Caco-2 (cell line): ENCODE measurements at regions not wholly inside any gene's neighbourhood (a gene's known extent, or its start where the extent isn't known, plus 50 kb on each side); places are given as distances from the start of the nearest gene placed in this dataset.
A peak's percentile ranks its signal among the peaks of the same experiment; 100 is the strongest.

Experiments
- BruUV-seq: library from RNA; stranded (reverse); fragments of 400-500 nt; replicated peaks from 2 replicates; lab custom pipeline; 2021; lab: Mats Ljungman, UMichigan
- CTCF ChIA-PET: fragments of 300-600 bp; sonication (Branson Sonifier 250); formaldehyde crosslinking; loops from one replicate; lab custom pipeline; 2022; ENCODE audit warnings: antibody characterized with exemption; lab: Charles Lee
- POLR2A ChIA-PET: fragments of 300-600 bp; sonication (Branson Sonifier 250); formaldehyde crosslinking; loops from one replicate; lab custom pipeline; 2022; ENCODE audit warnings: antibody characterized with exemption; lab: Charles Lee
- DNase-seq, 2 experiments: peaks; one replicate each; pipeline versions ENCODE4 v3.0.0 to v3.0.0-alpha.2; 2020 to 2022
- H3K27me3 ChIP-seq: replicated peaks from 2 replicates; pipeline ENCODE4 v1.6.0; 2011; ENCODE audit warnings: low read length; ENCODE audit not compliant: control insufficient read depth, insufficient read depth
- H3K36me3 ChIP-seq: 2 replicates; pipeline ENCODE4 v1.5.1; 2011; ENCODE audit warnings: low read length; ENCODE audit not compliant: control insufficient read depth, insufficient read depth
- H3K4me1 ChIP-seq: fragments of 250-450 bp; sonication (Bioruptor Pico); 2 replicates; pipeline ENCODE4 v1.5.1; 2020; ENCODE audit warnings: mild to moderate bottlenecking
- H3K4me3 ChIP-seq: 2 replicates; pipeline ENCODE4 v1.5.1; 2011; ENCODE audit warnings: low read depth, mild to moderate bottlenecking, control low read depth, low read length
- H3K9me3 ChIP-seq: fragments of 250-450 bp; sonication (Bioruptor Pico); 2 replicates; pipeline ENCODE4 v1.5.1; 2020; ENCODE audit warnings: mild to moderate bottlenecking, moderate library complexity
- H3K27ac Mint-ChIP-seq: one replicate; pipeline ENCODE4 v1.8.0; 2022; ENCODE audit warnings: mixed read lengths; ENCODE audit not compliant: unreplicated experiment
- H3K27me3 Mint-ChIP-seq: one replicate; pipeline ENCODE4 v1.8.0; 2022; ENCODE audit warnings: mixed read lengths; ENCODE audit not compliant: insufficient read depth, unreplicated experiment
- H3K36me3 Mint-ChIP-seq: one replicate; pipeline ENCODE4 v1.8.0; 2022; ENCODE audit warnings: mild to moderate bottlenecking, mixed read lengths; ENCODE audit not compliant: insufficient read depth, unreplicated experiment
- H3K4me1 Mint-ChIP-seq: one replicate; pipeline ENCODE4 v1.8.0; 2022; ENCODE audit warnings: low read depth, mixed read lengths; ENCODE audit not compliant: unreplicated experiment
- H3K4me3 Mint-ChIP-seq: one replicate; pipeline ENCODE4 v1.8.0; 2022; ENCODE audit warnings: mild to moderate bottlenecking, moderate library complexity, mixed read lengths; ENCODE audit not compliant: unreplicated experiment
- H3K9me3 Mint-ChIP-seq: one replicate; pipeline ENCODE4 v1.8.0; 2022; ENCODE audit warnings: mixed read lengths; ENCODE audit not compliant: unreplicated experiment
- intact Hi-C: fragments of 100-400 bp; cut with micrococcal nuclease; formaldehyde crosslinking; loops from one replicate; pipeline ENCODE4 v1.10.0; 2022; ENCODE audit not compliant: unreplicated experiment
- TF ChIP-seq, protein P1 (sequence below), 2 experiments: fragments of 200-600 bp in 1 of 2; IDR thresholded peaks; 1 replicate in 1 of 2; 2 replicates in 1 of 2; pipeline versions ENCODE4 v1.5.1 to v1.8.0; 2011 to 2022; ENCODE audit warnings: antibody characterized with exemption in 1 of 2, control low read depth in 1 of 2, inconsistent platforms in 1 of 2, low read depth in 1 of 2, low read length in 1 of 2, mild to moderate bottlenecking in 1 of 2, moderate library complexity in 1 of 2; ENCODE audit not compliant: insufficient read depth in 1 of 2, severe bottlenecking in 1 of 2, unreplicated experiment in 1 of 2

DNA sequence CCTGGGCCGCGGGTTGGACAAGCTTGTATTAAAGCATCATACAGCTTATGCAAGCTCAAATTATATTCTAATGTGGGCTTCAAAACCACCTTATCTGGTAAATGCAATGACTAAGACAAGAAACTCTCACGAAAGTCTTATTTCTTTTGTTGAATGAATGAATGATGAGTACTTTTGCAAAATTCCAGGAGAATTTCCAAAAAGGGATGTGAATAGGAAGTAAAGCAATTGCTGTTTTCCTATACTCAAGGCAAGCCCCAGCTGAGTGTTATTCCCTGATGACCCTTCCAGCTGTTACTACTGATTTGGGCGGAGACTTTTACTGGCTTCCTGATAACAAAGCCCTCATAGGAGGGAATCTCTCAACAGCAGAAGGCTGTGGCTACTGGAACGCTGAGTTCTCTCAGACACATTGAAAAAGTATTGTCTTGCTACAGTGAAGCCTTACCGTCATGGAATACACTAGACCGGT is 162.8 kb downstream of the SREK1 start:
- ChIA-PET CTCF (interaction anchor here (0.6 to 1.3 kb wide), 10 partner anchors 13 to 489 kb away, joined by 3 to 34 read pairs (median 3); no protein-coding TSS in a partner anchor), POLR2A (no interaction called here)

DNA sequence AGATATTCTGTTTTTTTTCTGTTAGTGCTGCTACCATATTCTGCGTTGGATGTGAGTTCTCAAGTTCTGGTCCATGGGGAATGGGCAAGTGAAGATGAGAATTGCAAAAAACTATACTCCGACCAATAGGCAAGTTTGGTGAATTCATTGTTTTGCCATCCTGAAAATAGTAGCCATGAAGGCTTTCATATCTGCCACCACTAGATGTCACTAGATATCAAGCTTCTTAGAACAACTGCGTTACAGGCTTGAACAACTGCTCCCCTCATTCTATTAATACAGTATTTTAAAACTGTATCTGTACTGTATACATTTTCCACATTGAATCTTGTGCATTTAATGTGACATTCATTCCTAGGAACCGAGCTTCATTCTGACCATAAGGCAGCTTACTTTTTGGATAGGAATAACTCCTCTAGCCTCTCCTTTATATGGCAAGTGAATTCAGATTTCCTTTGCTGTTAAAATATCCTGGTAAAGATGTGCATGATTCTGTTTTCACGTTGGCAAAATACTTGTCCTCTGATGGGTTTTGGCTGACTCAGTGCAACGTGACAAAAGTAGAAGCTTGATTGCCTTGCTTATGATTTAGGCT is 163.6 kb downstream of the SREK1 start:
- H3K36me3 ChIP-seq: no peaks in the 10 kb centered on the region
- no TSS peak for BruUV-seq
- no peaks in the 10 kb centered on the region for H3K27me3 ChIP-seq
- Mint-ChIP-seq H3K36me3 (no peaks in the 10 kb centered on the region), H3K4me3 (no peak overlapping the region), H3K27ac (no peak overlapping the region), H3K4me1 (no peaks in the 10 kb centered on the region), H3K27me3 (peaks cover 9% of the 10 kb centered on the region), H3K9me3 (peaks cover under 1% of the 10 kb centered on the region)
- peak in 1 of 2 experiments; percentile 56 for DNase-seq
- no peak overlapping the region for H3K4me3 ChIP-seq
- ChIA-PET CTCF (interaction anchor here (1.0 to 2.0 kb wide), 2 partner anchors 449 to 462 kb away, joined by 5 to 11 read pairs; no protein-coding TSS in a partner anchor), POLR2A (no interaction called here)
- intact Hi-C loops: loop anchor here (1.0 to 5.0 kb wide), 7 partner anchors 69 to 490 kb away; partner anchors contain the start of gene MAST4
- TF ChIP-seq, protein P1, sequence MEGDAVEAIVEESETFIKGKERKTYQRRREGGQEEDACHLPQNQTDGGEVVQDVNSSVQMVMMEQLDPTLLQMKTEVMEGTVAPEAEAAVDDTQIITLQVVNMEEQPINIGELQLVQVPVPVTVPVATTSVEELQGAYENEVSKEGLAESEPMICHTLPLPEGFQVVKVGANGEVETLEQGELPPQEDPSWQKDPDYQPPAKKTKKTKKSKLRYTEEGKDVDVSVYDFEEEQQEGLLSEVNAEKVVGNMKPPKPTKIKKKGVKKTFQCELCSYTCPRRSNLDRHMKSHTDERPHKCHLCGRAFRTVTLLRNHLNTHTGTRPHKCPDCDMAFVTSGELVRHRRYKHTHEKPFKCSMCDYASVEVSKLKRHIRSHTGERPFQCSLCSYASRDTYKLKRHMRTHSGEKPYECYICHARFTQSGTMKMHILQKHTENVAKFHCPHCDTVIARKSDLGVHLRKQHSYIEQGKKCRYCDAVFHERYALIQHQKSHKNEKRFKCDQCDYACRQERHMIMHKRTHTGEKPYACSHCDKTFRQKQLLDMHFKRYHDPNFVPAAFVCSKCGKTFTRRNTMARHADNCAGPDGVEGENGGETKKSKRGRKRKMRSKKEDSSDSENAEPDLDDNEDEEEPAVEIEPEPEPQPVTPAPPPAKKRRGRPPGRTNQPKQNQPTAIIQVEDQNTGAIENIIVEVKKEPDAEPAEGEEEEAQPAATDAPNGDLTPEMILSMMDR (IDR thresholded peaks at IDR 0.05; ENCODE audit: insufficient read depth in 1 of 2, low read depth in 1 of 2, low read length in 1 of 2, severe bottlenecking in 1 of 2, unreplicated experiment in 1 of 2): peak; percentile 77 to 84
- H3K9me3 ChIP-seq: no peaks in the 10 kb centered on the region
- H3K4me1 ChIP-seq: no peaks in the 10 kb centered on the region

More for the DNA sequence above, 162.8 kb downstream of the SREK1 start:
- Mint-ChIP-seq H3K27me3 (peaks cover 12% of the 10 kb centered on the region), H3K4me1 (no peaks in the 10 kb centered on the region), H3K27ac (no peak overlapping the region), H3K36me3 (no peaks in the 10 kb centered on the region), H3K4me3 (no peak overlapping the region), H3K9me3 (no peaks in the 10 kb centered on the region)
- no peak for DNase-seq
- Histone ChIP-seq H3K9me3 (no peaks in the 10 kb centered on the region), H3K4me1 (no peaks in the 10 kb centered on the region), H3K4me3 (no peak overlapping the region), H3K36me3 (no peaks in the 10 kb centered on the region), H3K27me3 (no peaks in the 10 kb centered on the region)
- BruUV-seq: no TSS peak
- intact Hi-C loops: loop anchor here (1.0 to 5.0 kb wide), 8 partner anchors 68 to 490 kb away; partner anchors contain the start of gene MAST4
- TF ChIP-seq, protein P1 (IDR thresholded peaks at IDR 0.05; ENCODE audit: insufficient read depth in 1 of 2, low read depth in 1 of 2, low read length in 1 of 2, severe bottlenecking in 1 of 2, unreplicated experiment in 1 of 2): no peak

DNA sequence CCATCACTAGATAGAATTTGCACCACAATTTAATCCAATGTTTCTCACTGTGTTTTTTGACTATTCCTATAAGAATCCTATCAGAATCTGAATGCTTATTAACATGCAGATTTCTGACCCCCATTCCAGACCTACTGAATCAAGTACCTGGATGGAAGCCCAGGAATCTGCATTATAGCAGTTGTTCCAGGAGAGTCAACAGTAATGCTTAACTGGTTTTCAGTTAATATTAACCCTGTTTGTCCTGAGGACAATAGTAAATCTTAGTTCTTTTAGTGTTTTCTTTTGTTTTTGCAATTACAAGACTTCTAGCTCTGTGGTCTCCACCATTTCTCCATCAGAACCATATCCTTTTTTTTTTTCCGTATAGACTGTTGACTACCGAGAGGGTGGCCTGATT is 168.2 kb downstream of the SREK1 start:
- Histone ChIP-seq H3K4me3 (no peak overlapping the region), H3K36me3 (no peaks in the 10 kb centered on the region), H3K9me3 (no peaks in the 10 kb centered on the region), H3K27me3 (no peaks in the 10 kb centered on the region), H3K4me1 (no peaks in the 10 kb centered on the region)
- H3K9me3 Mint-ChIP-seq: peaks cover 11% of the 10 kb centered on the region
- TF ChIP-seq, protein P1 (IDR thresholded peaks at IDR 0.05; ENCODE audit: insufficient read depth in 1 of 2, low read depth in 1 of 2, low read length in 1 of 2, severe bottlenecking in 1 of 2, unreplicated experiment in 1 of 2): no peak
- POLR2A ChIA-PET: no interaction called here
- no peaks in the 10 kb centered on the region for H3K4me1 Mint-ChIP-seq
- no TSS peak for BruUV-seq
- intact Hi-C loops: no loop called here
- no peak overlapping the region for H3K27ac Mint-ChIP-seq
- DNase-seq: no peak
- H3K27me3 Mint-ChIP-seq: peaks cover 4% of the 10 kb centered on the region
- CTCF ChIA-PET: no interaction called here
- H3K4me3 Mint-ChIP-seq: no peak overlapping the region
- no peaks in the 10 kb centered on the region for H3K36me3 Mint-ChIP-seq
